ENCODE measurements at regions not wholly inside any gene's neighbourhood (a gene's known extent, or its start where the extent isn't known, plus 50 kb on each side); places are given as distances from the start of the nearest gene placed in this dataset.

- no peak for TF ChIP-seq CTCF (IDR thresholded peaks at IDR 0.05)
- TF ChIP-seq RCOR1 (IDR thresholded peaks at IDR 0.05; ENCODE audit: low read length), result no peak
- no peak for TF ChIP-seq ELF1 (IDR thresholded peaks at IDR 0.05)
- TF ChIP-seq POLR2AphosphoS5 (IDR thresholded peaks at IDR 0.05; ENCODE audit: low read depth, low read length), result no peak
- TF ChIP-seq EZH2phosphoT487 (IDR thresholded peaks at IDR 0.05; ENCODE audit: borderline replicate concordance, low read depth), result no peak
- no peak for TF ChIP-seq ZBTB33 (IDR thresholded peaks at IDR 0.05; ENCODE audit: borderline replicate concordance, low read depth)
- no peak for TF ChIP-seq RAD21 (IDR thresholded peaks at IDR 0.05; ENCODE audit: low read length)
Measured at GRCh38 chr4:123561525-123561924, 164.9 kb downstream of the SPRY1 start.

Data from SK-N-SH (cell line).